Stimulated activated effector memory CD8-positive, alpha-beta T cell treated with anti-CD3 and anti-CD28 coated beads, Interleukin-12 subunit alpha, Interleukin-12 subunit beta, amount 100 ng/mL, for 72 hours (primary cell): ENCODE measurements at regions not wholly inside any gene's neighbourhood (a gene's known extent, or its start where the extent isn't known, plus 50 kb on each side); places are given as distances from the start of the nearest gene placed in this dataset.
A peak's percentile ranks its signal among the peaks of the same experiment; 100 is the strongest.

ENCODE experiments used
- ATAC-seq: fragments of 150-1000 bp; cut with Tn5 transposase; 2 replicates; pipeline ENCODE4 v1.10.0; 2021
- DNase-seq, 2 donors: peaks; one replicate each; pipeline ENCODE4 v3.0.0; 2021 to 2022; ENCODE audit warnings: low spot score in 2 of 2
- H3K27ac Mint-ChIP-seq: one replicate; pipeline ENCODE4 v1.8.0; 2022; ENCODE audit warnings: mild to moderate bottlenecking, mixed read lengths
- H3K36me3 Mint-ChIP-seq: one replicate; pipeline ENCODE4 v1.8.0; 2022; ENCODE audit warnings: mild to moderate bottlenecking, mixed read lengths
- H3K4me1 Mint-ChIP-seq: one replicate; pipeline ENCODE4 v1.8.0; 2022; ENCODE audit warnings: mixed read lengths
- H3K4me3 Mint-ChIP-seq: one replicate; pipeline ENCODE4 v1.8.0; 2022; ENCODE audit warnings: mild to moderate bottlenecking, mixed read lengths
- H3K9me3 Mint-ChIP-seq: one replicate; pipeline ENCODE4 v1.8.0; 2022; ENCODE audit warnings: mixed read lengths

GRCh38 chr20:40575851-40576250 lies 113.2 kb downstream of the MAFB start:
- Mint-ChIP-seq H3K4me1 (no peaks in the 10 kb centered on the region), H3K27ac (no peak overlapping the region), H3K9me3 (no peaks in the 10 kb centered on the region), H3K36me3 (no peaks in the 10 kb centered on the region), H3K4me3 (no peak overlapping the region)
- DNase-seq = no peak
- ATAC-seq = no peak

GRCh38 chr20:40572251-40572650 lies 116.8 kb downstream of the MAFB start:
- Mint-ChIP-seq H3K4me1 (no peaks in the 10 kb centered on the region), H3K36me3 (no peaks in the 10 kb centered on the region), H3K4me3 (no peak overlapping the region), H3K9me3 (peaks cover 2% of the 10 kb centered on the region), H3K27ac (no peak overlapping the region)
- no peak for DNase-seq
- no peak for ATAC-seq

GRCh38 chr20:40571639-40572038 lies 117.4 kb downstream of the MAFB start:
- Mint-ChIP-seq H3K4me1 (no peaks in the 10 kb centered on the region), H3K9me3 (peaks cover 2% of the 10 kb centered on the region), H3K4me3 (no peak overlapping the region), H3K36me3 (no peaks in the 10 kb centered on the region), H3K27ac (no peak overlapping the region)
- DNase-seq = no peak
- no peak for ATAC-seq

GRCh38 chr20:40568200-40568599 lies 120.8 kb downstream of the MAFB start:
- no peak for DNase-seq
- ATAC-seq = peak; percentile 23
- Mint-ChIP-seq H3K9me3 (peaks cover 2% of the 10 kb centered on the region), H3K4me1 (no peaks in the 10 kb centered on the region), H3K36me3 (no peaks in the 10 kb centered on the region), H3K27ac (no peak overlapping the region), H3K4me3 (no peak overlapping the region)

- Mint-ChIP-seq H3K27ac (no peak overlapping the region), H3K9me3 (peaks cover 2% of the 10 kb centered on the region), H3K4me3 (no peak overlapping the region), H3K4me1 (no peaks in the 10 kb centered on the region), H3K36me3 (no peaks in the 10 kb centered on the region)
- DNase-seq = no peak
- peak; percentile 19 for ATAC-seq
Observed at GRCh38 chr20:40565682-40566040, 123.4 kb downstream of the MAFB start.

- Mint-ChIP-seq H3K4me3 (no peak overlapping the region), H3K9me3 (peaks cover 2% of the 10 kb centered on the region), H3K27ac (no peak overlapping the region), H3K4me1 (no peaks in the 10 kb centered on the region), H3K36me3 (no peaks in the 10 kb centered on the region)
- DNase-seq (no peak), ATAC-seq (no peak)
Observed at GRCh38 chr20:40565001-40565681, 123.9 kb downstream of the MAFB start.

GRCh38 chr20:40563296-40563950 lies 125.6 kb downstream of the MAFB start:
- Mint-ChIP-seq H3K27ac (no peak overlapping the region), H3K9me3 (no peaks in the 10 kb centered on the region), H3K36me3 (no peaks in the 10 kb centered on the region), H3K4me1 (no peaks in the 10 kb centered on the region), H3K4me3 (no peak overlapping the region)
- no peak for DNase-seq
- no peak for ATAC-seq

- no peaks in the 10 kb centered on the region for H3K9me3 Mint-ChIP-seq
- no peak overlapping the region for H3K4me3 Mint-ChIP-seq
- no peak overlapping the region for H3K27ac Mint-ChIP-seq
- H3K36me3 Mint-ChIP-seq = no peaks in the 10 kb centered on the region
- H3K4me1 Mint-ChIP-seq = no peaks in the 10 kb centered on the region
- ATAC-seq (peak; percentile 6), DNase-seq (no peak)
Observed at GRCh38 chr20:40562031-40562430, 127.0 kb downstream of the MAFB start.

- H3K9me3 Mint-ChIP-seq = no peaks in the 10 kb centered on the region
- no peaks in the 10 kb centered on the region for H3K36me3 Mint-ChIP-seq
- no peak overlapping the region for H3K27ac Mint-ChIP-seq
- ATAC-seq (no peak), DNase-seq (no peak)
- H3K4me3 Mint-ChIP-seq = no peak overlapping the region
- no peaks in the 10 kb centered on the region for H3K4me1 Mint-ChIP-seq
Observed at GRCh38 chr20:40561187-40561586, 127.8 kb downstream of the MAFB start.

- H3K4me1 Mint-ChIP-seq = no peaks in the 10 kb centered on the region
- peaks cover 6% of the 10 kb centered on the region for H3K9me3 Mint-ChIP-seq
- no peaks in the 10 kb centered on the region for H3K36me3 Mint-ChIP-seq
- no peak overlapping the region for H3K27ac Mint-ChIP-seq
- H3K4me3 Mint-ChIP-seq = no peak overlapping the region
- DNase-seq (no peak), ATAC-seq (no peak)
Observed at GRCh38 chr20:40558212-40558611, 130.8 kb downstream of the MAFB start.

- ATAC-seq (no peak), DNase-seq (no peak)
- H3K9me3 Mint-ChIP-seq = peaks cover 6% of the 10 kb centered on the region
- no peaks in the 10 kb centered on the region for H3K36me3 Mint-ChIP-seq
- H3K4me3 Mint-ChIP-seq = no peak overlapping the region
- no peaks in the 10 kb centered on the region for H3K4me1 Mint-ChIP-seq
- H3K27ac Mint-ChIP-seq = no peak overlapping the region
Observed at GRCh38 chr20:40551125-40551530, 137.9 kb downstream of the MAFB start.

- no peaks in the 10 kb centered on the region for H3K4me1 Mint-ChIP-seq
- H3K27ac Mint-ChIP-seq = no peak overlapping the region
- no peaks in the 10 kb centered on the region for H3K36me3 Mint-ChIP-seq
- no peak overlapping the region for H3K4me3 Mint-ChIP-seq
- ATAC-seq (no peak), DNase-seq (no peak)
- H3K9me3 Mint-ChIP-seq = no peaks in the 10 kb centered on the region
Observed at GRCh38 chr20:40547483-40548091, 141.4 kb downstream of the MAFB start.

GRCh38 chr20:40545478-40545877 lies 143.6 kb downstream of the MAFB start:
- ATAC-seq (no peak), DNase-seq (no peak)
- Mint-ChIP-seq H3K27ac (no peak overlapping the region), H3K4me3 (no peak overlapping the region), H3K4me1 (no peaks in the 10 kb centered on the region), H3K9me3 (no peaks in the 10 kb centered on the region), H3K36me3 (no peaks in the 10 kb centered on the region)

GRCh38 chr20:40542065-40542464 lies 147.0 kb downstream of the MAFB start:
- Mint-ChIP-seq H3K9me3 (no peaks in the 10 kb centered on the region), H3K27ac (no peak overlapping the region), H3K4me3 (no peak overlapping the region), H3K4me1 (no peaks in the 10 kb centered on the region), H3K36me3 (no peaks in the 10 kb centered on the region)
- DNase-seq (no peak), ATAC-seq (no peak)

- Mint-ChIP-seq H3K9me3 (no peaks in the 10 kb centered on the region), H3K4me3 (no peak overlapping the region), H3K27ac (no peak overlapping the region), H3K36me3 (no peaks in the 10 kb centered on the region), H3K4me1 (no peaks in the 10 kb centered on the region)
- DNase-seq (no peak), ATAC-seq (no peak)
Observed at GRCh38 chr20:40540166-40540565, 148.9 kb downstream of the MAFB start.

- DNase-seq = no peak
- Mint-ChIP-seq H3K4me1 (no peaks in the 10 kb centered on the region), H3K9me3 (peaks cover 4% of the 10 kb centered on the region), H3K36me3 (no peaks in the 10 kb centered on the region), H3K27ac (no peak overlapping the region), H3K4me3 (no peak overlapping the region)
- no peak for ATAC-seq
Observed at GRCh38 chr20:40538131-40538530, 150.9 kb downstream of the MAFB start.
